ENCODE measurements at regions not wholly inside any gene's neighbourhood (a gene's known extent, or its start where the extent isn't known, plus 50 kb on each side); places are given as distances from the start of the nearest gene placed in this dataset.
"Not testable (repeated sequence)": the region's sequence is repeated elsewhere in the genome, so short reads cannot be mapped to it uniquely, and the experiment has no call there.

- not testable (repeated sequence) for H3F3A ChIP-seq (replicated peaks; ENCODE audit: low read depth); H3K27ac ChIP-seq (ENCODE audit: low read depth); H4K20me1 ChIP-seq (replicated peaks; ENCODE audit: insufficient read depth); H3K36me3 ChIP-seq (ENCODE audit: insufficient read depth); H2AFZ ChIP-seq; H3K4me1 Mint-ChIP-seq; DNase-seq (ENCODE audit: low spot score); H3K9me2 ChIP-seq (ENCODE audit: insufficient read depth); H3K27me3 Mint-ChIP-seq (ENCODE audit: insufficient read depth, low read depth, poor library complexity); H3K27ac Mint-ChIP-seq; ATAC-seq; H3K27me3 ChIP-seq (ENCODE audit: insufficient read depth); H3K4me2 ChIP-seq; H3K4me1 ChIP-seq (ENCODE audit: insufficient read depth); H3K79me2 ChIP-seq (replicated peaks; ENCODE audit: insufficient read depth); H3K4me3 ChIP-seq; H3K4me3 Mint-ChIP-seq
- TF ChIP-seq CTCF (conservative IDR thresholded peaks at IDR 0.05; ENCODE audit: low read depth in 2 of 2), result 0 out of 4 replicates have a peak, but pooled peaks of 1 of the 2 experiments have one; percentile 5
- peaks cover 33% of the 10 kb centered on the region; the same call in 2 of the 3 replicates for H3K36me3 Mint-ChIP-seq (ENCODE audit: low read depth)
- H3K9me3 Mint-ChIP-seq, result peaks cover 75% of the 10 kb centered on the region
These were observed 813.1 kb downstream of the CCSER2 start for GRCh38 chr10:85141520-85141919.

GRCh38 chr10:85145966-85146365 is 817.6 kb downstream of the CCSER2 start:
- Histone ChIP-seq H3K4me1 (ENCODE audit: insufficient read depth) (peaks cover 12% of the 10 kb centered on the region; the same call in 1 of the 2 replicates), H3F3A (replicated peaks; ENCODE audit: low read depth) (no peaks in the 10 kb centered on the region), H3K36me3 (ENCODE audit: insufficient read depth) (no peaks in the 10 kb centered on the region), H3K4me3 (no peak overlapping the region), H3K9me2 (ENCODE audit: insufficient read depth) (no peaks in the 10 kb centered on the region), H3K4me2 (no peak overlapping the region), H2AFZ (no peak overlapping the region), H3K27me3 (ENCODE audit: insufficient read depth) (no peaks in the 10 kb centered on the region), H4K20me1 (replicated peaks; ENCODE audit: insufficient read depth) (no peaks in the 10 kb centered on the region), H3K27ac (ENCODE audit: low read depth) (no peak overlapping the region), H3K79me2 (replicated peaks; ENCODE audit: insufficient read depth) (no peaks in the 10 kb centered on the region)
- H3K27me3 Mint-ChIP-seq (ENCODE audit: insufficient read depth, low read depth, poor library complexity), result no peaks in the 10 kb centered on the region
- no peak overlapping the region for H3K4me3 Mint-ChIP-seq
- peaks cover 87% of the 10 kb centered on the region for H3K9me3 Mint-ChIP-seq
- no peak for TF ChIP-seq CREB1 (CRISPR knock-in tag; IDR thresholded peaks at IDR 0.05; ENCODE audit: low read depth)
- no peak for TF ChIP-seq EZH2phosphoT487 (IDR thresholded peaks at IDR 0.05; ENCODE audit: unreplicated experiment)
- no peak for TF ChIP-seq ZNF331 (CRISPR knock-in tag; IDR thresholded peaks at IDR 0.05; ENCODE audit: low read depth)
- ATAC-seq (no peak), DNase-seq (ENCODE audit: low spot score) (no peak)
- no peak overlapping the region for H3K27ac Mint-ChIP-seq
- H3K36me3 Mint-ChIP-seq (ENCODE audit: low read depth), result peaks cover 26% of the 10 kb centered on the region; the same call in 2 of the 3 replicates
- H3K4me1 Mint-ChIP-seq, result peaks cover 22% of the 10 kb centered on the region

GRCh38 chr10:85147346-85148250 is 819.2 kb downstream of the CCSER2 start:
- H3K27me3 ChIP-seq (ENCODE audit: insufficient read depth), result no peaks in the 10 kb centered on the region
- H3K4me3 Mint-ChIP-seq, result no peak overlapping the region
- H3K36me3 Mint-ChIP-seq (ENCODE audit: low read depth), result peaks cover 21% of the 10 kb centered on the region; the same call in 2 of the 3 replicates
- no peak overlapping the region for H3K27ac ChIP-seq (ENCODE audit: low read depth)
- H3F3A ChIP-seq (replicated peaks; ENCODE audit: low read depth), result no peaks in the 10 kb centered on the region
- no peaks in the 10 kb centered on the region for H3K9me2 ChIP-seq (ENCODE audit: insufficient read depth)
- H3K4me3 ChIP-seq, result no peak overlapping the region
- no peak overlapping the region for H3K27ac Mint-ChIP-seq
- peaks cover 20% of the 10 kb centered on the region; the same call in 1 of the 2 replicates for H3K4me1 ChIP-seq (ENCODE audit: insufficient read depth)
- ATAC-seq (no peak), DNase-seq (ENCODE audit: low spot score) (peak; percentile 3)
- H4K20me1 ChIP-seq (replicated peaks; ENCODE audit: insufficient read depth), result no peaks in the 10 kb centered on the region
- H3K4me2 ChIP-seq, result no peak overlapping the region
- peaks cover 86% of the 10 kb centered on the region for H3K9me3 Mint-ChIP-seq
- H3K27me3 Mint-ChIP-seq (ENCODE audit: insufficient read depth, low read depth, poor library complexity), result no peaks in the 10 kb centered on the region
- no peak overlapping the region for H2AFZ ChIP-seq
- no peaks in the 10 kb centered on the region for H3K36me3 ChIP-seq (ENCODE audit: insufficient read depth)
- no peaks in the 10 kb centered on the region for H3K79me2 ChIP-seq (replicated peaks; ENCODE audit: insufficient read depth)
- peaks cover 30% of the 10 kb centered on the region for H3K4me1 Mint-ChIP-seq
- no peak for TF ChIP-seq CTCF (conservative IDR thresholded peaks at IDR 0.05; ENCODE audit: low read depth in 2 of 2)
- TF ChIP-seq CREB1 (CRISPR knock-in tag; IDR thresholded peaks at IDR 0.05; ENCODE audit: low read depth), result no peak
- TF ChIP-seq EZH2phosphoT487 (IDR thresholded peaks at IDR 0.05; ENCODE audit: unreplicated experiment), result no peak
- TF ChIP-seq POLR2AphosphoS5 (IDR thresholded peaks at IDR 0.05; ENCODE audit: low read depth), result no peak
- no peak for TF ChIP-seq STAT1 (IDR thresholded peaks at IDR 0.05; ENCODE audit: unreplicated experiment)
- no peak for TF ChIP-seq JUNB (IDR thresholded peaks at IDR 0.05; ENCODE audit: unreplicated experiment)
- no peak for TF ChIP-seq ZNF331 (CRISPR knock-in tag; IDR thresholded peaks at IDR 0.05; ENCODE audit: low read depth)
- TF ChIP-seq REST (IDR thresholded peaks at IDR 0.05; ENCODE audit: unreplicated experiment), result no peak

All from GM23338 (cell line).